B cell (primary cell): ENCODE measurements at regions not wholly inside any gene's neighbourhood (a gene's known extent, or its start where the extent isn't known, plus 50 kb on each side); places are given as distances from the start of the nearest gene placed in this dataset.

Experiments used
- EZH2 ChIP-seq: IDR thresholded peaks from 2 replicates; pipeline ENCODE4 v1.6.1; 2012; ENCODE audit warnings: borderline replicate concordance, low read depth, mild to moderate bottlenecking, moderate library complexity, low read length; ENCODE audit not compliant: insufficient read depth, poor library complexity, severe bottlenecking
- TF ChIP-seq, protein P1 (sequence below): fragments of 200-600 bp; IDR thresholded peaks from one replicate; pipeline ENCODE4 v1.8.0; 2022; ENCODE audit warnings: antibody characterized with exemption, mild to moderate bottlenecking

DNA sequence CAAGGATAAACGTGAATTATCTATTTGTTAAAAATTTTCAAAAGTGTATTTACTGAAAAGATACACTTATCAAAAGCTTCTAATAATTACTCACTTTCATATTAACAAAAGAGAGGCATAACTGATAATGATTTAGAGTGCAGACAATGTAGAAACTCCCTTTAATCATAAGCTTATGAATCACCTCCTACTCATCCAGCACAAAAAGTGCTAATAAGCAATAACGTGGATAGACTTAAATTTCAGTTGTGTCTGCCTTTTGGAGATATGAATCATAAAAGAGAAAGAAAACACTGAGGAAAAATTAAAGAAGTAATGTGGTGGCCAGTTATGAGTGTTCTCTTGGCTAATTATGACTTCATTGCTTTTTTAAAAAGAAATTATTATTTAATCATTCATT lies 827.6 kb upstream of the B3GALT2 start:
- TF ChIP-seq, protein P1, sequence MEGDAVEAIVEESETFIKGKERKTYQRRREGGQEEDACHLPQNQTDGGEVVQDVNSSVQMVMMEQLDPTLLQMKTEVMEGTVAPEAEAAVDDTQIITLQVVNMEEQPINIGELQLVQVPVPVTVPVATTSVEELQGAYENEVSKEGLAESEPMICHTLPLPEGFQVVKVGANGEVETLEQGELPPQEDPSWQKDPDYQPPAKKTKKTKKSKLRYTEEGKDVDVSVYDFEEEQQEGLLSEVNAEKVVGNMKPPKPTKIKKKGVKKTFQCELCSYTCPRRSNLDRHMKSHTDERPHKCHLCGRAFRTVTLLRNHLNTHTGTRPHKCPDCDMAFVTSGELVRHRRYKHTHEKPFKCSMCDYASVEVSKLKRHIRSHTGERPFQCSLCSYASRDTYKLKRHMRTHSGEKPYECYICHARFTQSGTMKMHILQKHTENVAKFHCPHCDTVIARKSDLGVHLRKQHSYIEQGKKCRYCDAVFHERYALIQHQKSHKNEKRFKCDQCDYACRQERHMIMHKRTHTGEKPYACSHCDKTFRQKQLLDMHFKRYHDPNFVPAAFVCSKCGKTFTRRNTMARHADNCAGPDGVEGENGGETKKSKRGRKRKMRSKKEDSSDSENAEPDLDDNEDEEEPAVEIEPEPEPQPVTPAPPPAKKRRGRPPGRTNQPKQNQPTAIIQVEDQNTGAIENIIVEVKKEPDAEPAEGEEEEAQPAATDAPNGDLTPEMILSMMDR: no peak
- no peak for TF ChIP-seq EZH2
